Ecto neural progenitor cell (in vitro differentiated cells): ENCODE measurements at regions not wholly inside any gene's neighbourhood (a gene's known extent, or its start where the extent isn't known, plus 50 kb on each side); places are given as distances from the start of the nearest gene placed in this dataset.

Experiments
- DNase-seq: peaks from one replicate; pipeline ENCODE4 v3.0.0-alpha.2; 2018; ENCODE audit warnings: low spot score

GRCh38 chr1:239263801-239264200, 122.6 kb upstream of the CHRM3 start:
- DNase-seq = no peak

- DNase-seq = no peak
Observed at GRCh38 chr1:239262538-239262937, 123.8 kb upstream of the CHRM3 start.

GRCh38 chr1:239261521-239261920, 124.8 kb upstream of the CHRM3 start:
- DNase-seq = no peak

- DNase-seq = no peak
Observed at GRCh38 chr1:239260842-239261241, 125.5 kb upstream of the CHRM3 start.

- DNase-seq = no peak
Observed at GRCh38 chr1:239255628-239256160, 130.7 kb upstream of the CHRM3 start.

GRCh38 chr1:239254999-239255398, 131.4 kb upstream of the CHRM3 start:
- DNase-seq = no peak

GRCh38 chr1:239253032-239253431, 133.3 kb upstream of the CHRM3 start:
- DNase-seq = no peak

GRCh38 chr1:239250353-239251035, 135.9 kb upstream of the CHRM3 start:
- no peak for DNase-seq

GRCh38 chr1:239247285-239247684, 139.1 kb upstream of the CHRM3 start:
- no peak for DNase-seq

GRCh38 chr1:239244084-239244483, 142.3 kb upstream of the CHRM3 start:
- no peak for DNase-seq

- DNase-seq = no peak
Observed at GRCh38 chr1:239243006-239243405, 143.4 kb upstream of the CHRM3 start.

- no peak for DNase-seq
Observed at GRCh38 chr1:239242404-239242803, 144.0 kb upstream of the CHRM3 start.

- no peak for DNase-seq
Observed at GRCh38 chr1:239240736-239241135, 145.6 kb upstream of the CHRM3 start.

- no peak for DNase-seq
Observed at GRCh38 chr1:239239529-239239928, 146.8 kb upstream of the CHRM3 start.

GRCh38 chr1:239237912-239238311, 148.5 kb upstream of the CHRM3 start:
- DNase-seq = no peak

- no peak for DNase-seq
Observed at GRCh38 chr1:239233626-239234025, 152.7 kb upstream of the CHRM3 start.

- no peak for DNase-seq
Observed at GRCh38 chr1:239232921-239233320, 153.4 kb upstream of the CHRM3 start.

GRCh38 chr1:239228451-239228850, 157.9 kb upstream of the CHRM3 start:
- DNase-seq = no peak

- DNase-seq = no peak
Observed at GRCh38 chr1:239225396-239225795, 161.0 kb upstream of the CHRM3 start.

GRCh38 chr1:239224100-239224499, 162.3 kb upstream of the CHRM3 start:
- no peak for DNase-seq

GRCh38 chr1:239222999-239223398, 163.4 kb upstream of the CHRM3 start:
- DNase-seq = no peak

GRCh38 chr1:239221656-239222055, 164.7 kb upstream of the CHRM3 start:
- DNase-seq = no peak

- DNase-seq = no peak
Observed at GRCh38 chr1:239219679-239220078, 166.7 kb upstream of the CHRM3 start.

- DNase-seq = no peak
Observed at GRCh38 chr1:239218301-239218700, 168.1 kb upstream of the CHRM3 start.
